H9 (cell line): ENCODE measurements at regions not wholly inside any gene's neighbourhood (a gene's known extent, or its start where the extent isn't known, plus 50 kb on each side); places are given as distances from the start of the nearest gene placed in this dataset.

Source experiments
- DNase-seq: peaks from one replicate; pipeline ENCODE4 v3.0.0-alpha.2; 2017
- H2AFZ ChIP-seq: one replicate; pipeline ENCODE4 v1.6.1; 2013; ENCODE audit warnings: mild to moderate bottlenecking, low read length, control low read depth, moderate library complexity
- H2AK5ac ChIP-seq: 2 replicates; pipeline ENCODE4 v1.6.1; 2013; ENCODE audit warnings: low read length, control low read depth, mixed read lengths; ENCODE audit not compliant: insufficient read length
- H2BK120ac ChIP-seq: one replicate; pipeline ENCODE4 v1.6.1; 2013; ENCODE audit warnings: low read depth, mild to moderate bottlenecking, low read length, control low read depth, inconsistent platforms; ENCODE audit not compliant: poor library complexity, severe bottlenecking
- H2BK12ac ChIP-seq: 2 replicates; pipeline ENCODE4 v1.6.1; 2013; ENCODE audit warnings: low read length, control low read depth, mixed read lengths, low read depth; ENCODE audit not compliant: insufficient read length
- H2BK15ac ChIP-seq: 2 replicates; pipeline ENCODE4 v1.6.1; 2013; ENCODE audit warnings: low read depth, low read length, control low read depth
- H2BK20ac ChIP-seq: one replicate; pipeline ENCODE4 v1.6.1; 2013; ENCODE audit warnings: low read depth, mild to moderate bottlenecking, low read length, control low read depth, inconsistent platforms; ENCODE audit not compliant: poor library complexity, severe bottlenecking
- H2BK5ac ChIP-seq: 2 replicates; pipeline ENCODE4 v1.6.1; 2013; ENCODE audit warnings: low read length, control low read depth, mixed read lengths; ENCODE audit not compliant: insufficient read length
- H3K14ac ChIP-seq: 2 replicates; pipeline ENCODE4 v1.6.1; 2013; ENCODE audit warnings: low read length, control low read depth; ENCODE audit not compliant: insufficient read depth
- H3K18ac ChIP-seq: 2 replicates; pipeline ENCODE4 v1.6.1; 2013; ENCODE audit warnings: low read depth, mild to moderate bottlenecking, mixed read lengths, low read length, control low read depth; ENCODE audit not compliant: insufficient read length
- H3K23ac ChIP-seq: 2 replicates; pipeline ENCODE4 v1.6.1; 2013; ENCODE audit warnings: low read length, control low read depth, mixed read lengths, low read depth; ENCODE audit not compliant: insufficient read length
- H3K23me2 ChIP-seq: 2 replicates; pipeline ENCODE4 v1.6.1; 2013; ENCODE audit warnings: low read depth, mild to moderate bottlenecking, mixed read lengths, low read length, control low read depth; ENCODE audit not compliant: insufficient read length, poor library complexity, severe bottlenecking
- H3K27ac ChIP-seq: 2 replicates; pipeline ENCODE4 v1.5.1; 2013; ENCODE audit warnings: low read length, control low read depth, mixed read lengths, low read depth; ENCODE audit not compliant: insufficient read length
- H3K27me3 ChIP-seq: 2 replicates; pipeline ENCODE4 v1.6.1; 2013; ENCODE audit warnings: low read length, control low read depth, inconsistent platforms; ENCODE audit not compliant: insufficient read depth
- H3K4ac ChIP-seq: 2 replicates; pipeline ENCODE4 v1.6.1; 2013; ENCODE audit warnings: low read depth, mild to moderate bottlenecking, control low read depth, inconsistent platforms, low read length, moderate library complexity
- H3K4me1 ChIP-seq: 2 replicates; pipeline ENCODE4 v1.6.1; 2013; ENCODE audit warnings: low read length, control low read depth, inconsistent platforms; ENCODE audit not compliant: insufficient read depth
- H3K4me2 ChIP-seq: 2 replicates; pipeline ENCODE4 v1.6.1; 2013; ENCODE audit warnings: low read length, control low read depth, mixed read lengths; ENCODE audit not compliant: insufficient read length, insufficient read depth
- H3K56ac ChIP-seq: 2 replicates; pipeline ENCODE4 v1.6.1; 2013; ENCODE audit warnings: low read depth, mild to moderate bottlenecking, mixed read lengths, low read length, control low read depth; ENCODE audit not compliant: insufficient read length
- H3K79me1 ChIP-seq: 2 replicates; pipeline ENCODE4 v1.6.1; 2013; ENCODE audit warnings: low read depth, mild to moderate bottlenecking, moderate library complexity, low read length, control low read depth, inconsistent platforms; ENCODE audit not compliant: insufficient read depth, poor library complexity, severe bottlenecking
- H3K79me2 ChIP-seq: 2 replicates; pipeline ENCODE4 v1.6.1; 2013; ENCODE audit warnings: low read length, control low read depth, inconsistent platforms; ENCODE audit not compliant: insufficient read depth
- H3K9ac ChIP-seq: 2 replicates; pipeline ENCODE4 v1.6.1; 2013; ENCODE audit warnings: low read length, control low read depth, mixed read lengths; ENCODE audit not compliant: insufficient read length; ENCODE audit errors: extremely low read depth
- H3K9me3 ChIP-seq: one replicate; pipeline ENCODE4 v1.6.1; 2013; ENCODE audit warnings: low read depth, low read length, inconsistent platforms; ENCODE audit not compliant: control insufficient read depth
- H3T11ph ChIP-seq: one replicate; pipeline ENCODE4 v1.6.1; 2013; ENCODE audit warnings: mild to moderate bottlenecking, low read length, control low read depth, inconsistent platforms
- H4K20me1 ChIP-seq: one replicate; pipeline ENCODE4 v1.6.1; 2013; ENCODE audit not compliant: control insufficient read depth, insufficient read length, insufficient read depth
- H4K5ac ChIP-seq: 2 replicates; pipeline ENCODE4 v1.6.1; 2013; ENCODE audit warnings: low read depth, mild to moderate bottlenecking, mixed read lengths, low read length, control low read depth; ENCODE audit not compliant: insufficient read length
- H4K8ac ChIP-seq: replicated peaks from 2 replicates; pipeline ENCODE4 v1.6.1; 2013; ENCODE audit warnings: low read length, control low read depth, mixed read lengths, low read depth; ENCODE audit not compliant: insufficient read length
- H4K91ac ChIP-seq: 2 replicates; pipeline ENCODE4 v1.6.1; 2013; ENCODE audit warnings: low read depth, mild to moderate bottlenecking, moderate library complexity, mixed read lengths, low read length, control low read depth; ENCODE audit not compliant: insufficient read length
- H3K27ac Mint-ChIP-seq, 3 experiments: 2 replicates in 2 of 3; 3 replicates in 1 of 3; pipeline ENCODE4 v1.8.0; 2020 to 2021; ENCODE audit warnings: mixed read lengths in 3 of 3, mild to moderate bottlenecking in 1 of 3, moderate library complexity in 1 of 3
- H3K27me3 Mint-ChIP-seq: 2 replicates; pipeline ENCODE4 v1.8.0; 2021; ENCODE audit warnings: low read depth, mild to moderate bottlenecking, moderate library complexity, mixed read lengths
- H3K36me3 Mint-ChIP-seq, 3 experiments: 2 replicates in 2 of 3; 3 replicates in 1 of 3; pipeline ENCODE4 v1.8.0; 2020 to 2021; ENCODE audit warnings: low read depth in 3 of 3, mixed read lengths in 3 of 3; ENCODE audit not compliant: insufficient read depth in 1 of 3
- H3K4me1 Mint-ChIP-seq, 2 experiments: 2 replicates each; pipeline ENCODE4 v1.8.0; 2020; ENCODE audit warnings: mixed read lengths in 2 of 2
- H3K4me3 Mint-ChIP-seq, 2 experiments: 2 replicates in 1 of 2; 3 replicates in 1 of 2; pipeline ENCODE4 v1.8.0; 2020 to 2021; ENCODE audit warnings: mild to moderate bottlenecking in 2 of 2, mixed read lengths in 2 of 2, moderate library complexity in 1 of 2
- H3K9me3 Mint-ChIP-seq, 2 experiments: 2 replicates in 1 of 2; 3 replicates in 1 of 2; pipeline ENCODE4 v1.8.0; 2020; ENCODE audit warnings: mild to moderate bottlenecking in 2 of 2, mixed read lengths in 2 of 2, moderate library complexity in 1 of 2
- WGBS: extraction: QIAGEN DNeasy Blood & Tissue Kit; methylation state at CpG from one replicate; pipeline ENCODE4 v1.1.7; 2013; ENCODE audit warnings: missing lambda C conversion rate, low lambda C conversion rate, mixed read lengths; ENCODE audit not compliant: insufficient read length; ENCODE audit errors: extremely low coverage; 5-methylcytosine and 5-hydroxymethylcytosine counted together
- TF ChIP-seq, protein P1 (sequence below): fragments of 200-600 bp; sonication (generic); conservative IDR thresholded peaks from 3 replicates; pipeline ENCODE4 v1.8.0; 2021; ENCODE audit warnings: antibody characterized with exemption, mild to moderate bottlenecking

GRCh38 chr2:126801473-126801872 lies 97.2 kb upstream of the TEX51 start:
- H3K36me3 Mint-ChIP-seq: no peaks in the 10 kb centered on the region
- Histone ChIP-seq H3K9ac (no peak overlapping the region), H3K4me2 (no peak overlapping the region), H3K27me3 (no peaks in the 10 kb centered on the region), H3K79me2 (no peaks in the 10 kb centered on the region), H4K20me1 (peaks cover 4% of the 10 kb centered on the region), H3K23ac (no peak overlapping the region), H4K8ac (no peak overlapping the region), H2BK12ac (no peak overlapping the region), H3K14ac (no peak overlapping the region), H4K5ac (no peak overlapping the region), H2AK5ac (no peak overlapping the region), H2BK5ac (no peak overlapping the region), H3K27ac (no peak overlapping the region), H2AFZ (no peak overlapping the region), H3K23me2 (no peaks in the 10 kb centered on the region), H2BK120ac (no peak overlapping the region), H4K91ac (no peak overlapping the region), H3T11ph (no peak overlapping the region), H2BK15ac (no peak overlapping the region), H3K18ac (no peak overlapping the region), H3K4me1 (no peaks in the 10 kb centered on the region), H3K4ac (no peak overlapping the region), H3K56ac (no peak overlapping the region), H3K9me3 (no peaks in the 10 kb centered on the region), H2BK20ac (no peak overlapping the region), H3K79me1 (no peaks in the 10 kb centered on the region)
- H3K4me3 Mint-ChIP-seq: no peak overlapping the region
- H3K27me3 Mint-ChIP-seq: peaks cover 12% of the 10 kb centered on the region
- TF ChIP-seq, protein P1, sequence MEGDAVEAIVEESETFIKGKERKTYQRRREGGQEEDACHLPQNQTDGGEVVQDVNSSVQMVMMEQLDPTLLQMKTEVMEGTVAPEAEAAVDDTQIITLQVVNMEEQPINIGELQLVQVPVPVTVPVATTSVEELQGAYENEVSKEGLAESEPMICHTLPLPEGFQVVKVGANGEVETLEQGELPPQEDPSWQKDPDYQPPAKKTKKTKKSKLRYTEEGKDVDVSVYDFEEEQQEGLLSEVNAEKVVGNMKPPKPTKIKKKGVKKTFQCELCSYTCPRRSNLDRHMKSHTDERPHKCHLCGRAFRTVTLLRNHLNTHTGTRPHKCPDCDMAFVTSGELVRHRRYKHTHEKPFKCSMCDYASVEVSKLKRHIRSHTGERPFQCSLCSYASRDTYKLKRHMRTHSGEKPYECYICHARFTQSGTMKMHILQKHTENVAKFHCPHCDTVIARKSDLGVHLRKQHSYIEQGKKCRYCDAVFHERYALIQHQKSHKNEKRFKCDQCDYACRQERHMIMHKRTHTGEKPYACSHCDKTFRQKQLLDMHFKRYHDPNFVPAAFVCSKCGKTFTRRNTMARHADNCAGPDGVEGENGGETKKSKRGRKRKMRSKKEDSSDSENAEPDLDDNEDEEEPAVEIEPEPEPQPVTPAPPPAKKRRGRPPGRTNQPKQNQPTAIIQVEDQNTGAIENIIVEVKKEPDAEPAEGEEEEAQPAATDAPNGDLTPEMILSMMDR: no peak
- WGBS: no CpG with 5 or more reads among the region's 6 CpGs
- H3K27ac Mint-ChIP-seq: no peak overlapping the region; a peak in 1 of 7 replicates
- no peaks in the 10 kb centered on the region for H3K9me3 Mint-ChIP-seq
- DNase-seq: no peak
- H3K4me1 Mint-ChIP-seq: peaks cover 17 to 19% of the 10 kb centered on the region in 2 experiments
